Keratinocyte (primary cell): ENCODE measurements at regions not wholly inside any gene's neighbourhood (a gene's known extent, or its start where the extent isn't known, plus 50 kb on each side); places are given as distances from the start of the nearest gene placed in this dataset.

Source experiments
- DNase-seq: peaks from one replicate; pipeline ENCODE4 v3.0.0-alpha.2; 2011; ENCODE audit warnings: low read depth, missing footprints, low spot score
- FAIRE-seq: peaks from 2 replicates; lab custom pipeline; 2011; peaks lifted over from hg19 to GRCh38; lab: Jason Lieb, UNC
- H2AFZ ChIP-seq: 2 replicates; pipeline ENCODE4 v1.6.0; 2012; ENCODE audit warnings: low read length, control low read depth, inconsistent platforms; ENCODE audit not compliant: control insufficient read depth
- H3K27ac ChIP-seq: 2 replicates; pipeline ENCODE4 v1.5.1; 2011; ENCODE audit warnings: low read length; ENCODE audit not compliant: control insufficient read depth, insufficient read depth
- H3K27me3 ChIP-seq: 3 replicates; pipeline ENCODE4 v1.6.0; 2011; ENCODE audit warnings: low read length; ENCODE audit not compliant: control insufficient read depth, insufficient read depth; ENCODE audit errors: extremely low read depth
- H3K36me3 ChIP-seq, 2 experiments: 2 replicates in 1 of 2; 3 replicates in 1 of 2; pipeline ENCODE4 v1.5.1; 2011; ENCODE audit warnings: low read length in 2 of 2, mild to moderate bottlenecking in 1 of 2; ENCODE audit not compliant: control insufficient read depth in 2 of 2, insufficient read depth in 2 of 2; ENCODE audit errors: extremely low read depth in 1 of 2
- H3K4me1 ChIP-seq: 3 replicates; pipeline ENCODE4 v1.5.1; 2011; ENCODE audit warnings: low read length; ENCODE audit not compliant: control insufficient read depth, insufficient read depth; ENCODE audit errors: extremely low read depth
- H3K4me2 ChIP-seq: 3 replicates; pipeline ENCODE4 v1.6.0; 2011; ENCODE audit warnings: low read depth, low read length; ENCODE audit not compliant: control insufficient read depth, insufficient read depth; ENCODE audit errors: extremely low read depth
- H3K4me3 ChIP-seq, 3 experiments: fragments of 200-600 bp in 1 of 3; sonication (generic) in 1 of 3; 2 replicates in 2 of 3; 3 replicates in 1 of 3; pipeline ENCODE4 v1.5.1; 2011 to 2016; ENCODE audit warnings: low read length in 3 of 3, mild to moderate bottlenecking in 3 of 3, control low read depth in 2 of 3, inconsistent platforms in 1 of 3, low read depth in 1 of 3, mixed read lengths in 1 of 3, mixed run types in 1 of 3, moderate library complexity in 1 of 3; ENCODE audit not compliant: control insufficient read depth in 2 of 3, insufficient read depth in 2 of 3; ENCODE audit errors: extremely low read depth in 1 of 3
- H3K79me2 ChIP-seq: 2 replicates; pipeline ENCODE4 v1.6.0; 2012; ENCODE audit warnings: low read length; ENCODE audit not compliant: control insufficient read depth, insufficient read depth
- H3K9ac ChIP-seq: 3 replicates; pipeline ENCODE4 v1.6.0; 2011; ENCODE audit warnings: low read length; ENCODE audit not compliant: control insufficient read depth, insufficient read depth; ENCODE audit errors: extremely low read depth
- H3K9me1 ChIP-seq: 3 replicates; pipeline ENCODE4 v1.6.0; 2011; ENCODE audit warnings: low read length; ENCODE audit not compliant: control insufficient read depth, insufficient read depth; ENCODE audit errors: extremely low read depth
- H3K9me3 ChIP-seq: 2 replicates; pipeline ENCODE4 v1.5.1; 2012; ENCODE audit warnings: low read depth, low read length; ENCODE audit not compliant: control insufficient read depth
- H4K20me1 ChIP-seq: 3 replicates; pipeline ENCODE4 v1.6.0; 2011; ENCODE audit warnings: low read length; ENCODE audit not compliant: control insufficient read depth, insufficient read depth; ENCODE audit errors: extremely low read depth
- CTCF ChIP-seq, 3 experiments: IDR thresholded peaks in 1 of 3; conservative IDR thresholded peaks in 1 of 3; optimal IDR thresholded peaks in 1 of 3; 2 replicates in 2 of 3; 3 replicates in 1 of 3; pipeline versions ENCODE3 to v1.5.1; 2011; ENCODE audit warnings: low read length in 3 of 3, mild to moderate bottlenecking in 3 of 3, moderate library complexity in 2 of 3, control low read depth in 1 of 3, inconsistent platforms in 1 of 3; ENCODE audit not compliant: insufficient read depth in 2 of 3; ENCODE audit errors: extremely low read depth in 1 of 3
- EZH2 ChIP-seq: IDR thresholded peaks from one replicate; pipeline ENCODE4 v1.6.1; 2012; ENCODE audit warnings: inconsistent platforms, mild to moderate bottlenecking, low read length, moderate library complexity
- dilution Hi-C: fragments of 300-500 bp; cut with MboI; formaldehyde crosslinking; loops from one replicate; pipeline ENCODE4 v1.7.0; 2020; ENCODE audit warnings: low sequenced_read_pairs; ENCODE audit not compliant: extremely low pct_ligation_motif_present
- small RNA-seq, 3 experiments: library from RNA; depleted of rRNA; stranded (forward); fragments of <200 nt; gene quantifications; one replicate each; pipeline ENCODE3, GENCODE V24; 2012; ENCODE audit warnings: low read depth in 3 of 3, low replicate concordance in 1 of 3; ENCODE audit not compliant: insufficient read length in 3 of 3

DNA sequence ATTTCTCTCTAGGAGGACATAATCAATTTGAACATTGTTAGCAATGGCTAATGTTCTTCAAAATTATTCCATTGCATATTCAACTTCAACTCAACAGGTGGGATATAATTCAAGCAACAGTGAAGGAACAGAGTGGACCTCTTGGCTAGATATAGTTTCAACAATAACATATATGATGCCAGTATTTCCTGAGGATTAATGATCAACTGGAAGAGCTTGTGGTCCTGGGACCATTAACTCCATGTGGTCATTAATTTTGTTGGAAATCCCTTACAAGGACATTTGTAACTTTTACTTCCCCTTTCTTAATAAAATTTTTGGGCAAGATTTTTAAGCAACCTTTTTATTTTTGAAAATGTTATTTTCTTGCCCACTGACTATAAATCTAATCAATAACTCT is 54.3 kb upstream of the ROBO2 start:
- Histone ChIP-seq H3K27ac (no peak overlapping the region), H3K4me1 (no peaks in the 10 kb centered on the region), H3K9me3 (no peaks in the 10 kb centered on the region), H2AFZ (no peak overlapping the region), H3K9ac (no peak overlapping the region), H3K4me2 (no peak overlapping the region), H3K9me1 (no peaks in the 10 kb centered on the region), H3K4me3 (no peak overlapping the region), H3K79me2 (no peaks in the 10 kb centered on the region), H4K20me1 (no peaks in the 10 kb centered on the region), H3K27me3 (no peaks in the 10 kb centered on the region), H3K36me3 (no peaks in the 10 kb centered on the region)
- dilution Hi-C loops = no loop called here
- TF ChIP-seq CTCF (optimal IDR thresholded peaks at IDR 0.05 in 1 of 3, IDR thresholded peaks at IDR 0.05 in 1 of 3, conservative IDR thresholded peaks at IDR 0.05 in 1 of 3; ENCODE audit: extremely low read depth in 1 of 3, insufficient read depth in 2 of 3, low read length in 3 of 3) (no peak), EZH2 (no peak)
- no peak for FAIRE-seq
- no peak for DNase-seq

GRCh38 chr3:76986876-76987474 is 52.9 kb upstream of the ROBO2 start:
- H4K20me1 ChIP-seq = no peaks in the 10 kb centered on the region
- no peaks in the 10 kb centered on the region for H3K4me1 ChIP-seq
- H3K9me1 ChIP-seq = no peaks in the 10 kb centered on the region
- H2AFZ ChIP-seq = no peak overlapping the region
- H3K4me2 ChIP-seq = no peak overlapping the region
- H3K36me3 ChIP-seq = no peaks in the 10 kb centered on the region
- H3K79me2 ChIP-seq = no peaks in the 10 kb centered on the region
- dilution Hi-C loops = no loop called here
- DNase-seq (no peak), FAIRE-seq (no peak)
- no peak overlapping the region for H3K9ac ChIP-seq
- no peaks in the 10 kb centered on the region for H3K9me3 ChIP-seq
- H3K27ac ChIP-seq = no peak overlapping the region
- H3K27me3 ChIP-seq = no peaks in the 10 kb centered on the region
- TF ChIP-seq CTCF (optimal IDR thresholded peaks at IDR 0.05 in 1 of 3, IDR thresholded peaks at IDR 0.05 in 1 of 3, conservative IDR thresholded peaks at IDR 0.05 in 1 of 3; ENCODE audit: extremely low read depth in 1 of 3, insufficient read depth in 2 of 3, low read length in 3 of 3) (no peak), EZH2 (no peak)
- no peak overlapping the region for H3K4me3 ChIP-seq

Small RNA genes lying in the stretch of these regions (small RNA-seq; reads per million reads assigned to genes)
- gene RF00019 = 0 reads per million in 3 experiments
